ENCODE measurements at regions not wholly inside any gene's neighbourhood (a gene's known extent, or its start where the extent isn't known, plus 50 kb on each side); places are given as distances from the start of the nearest gene placed in this dataset.

- CTCF ChIA-PET: no interaction called here
- no TSS peak for BruUV-seq (replicated peaks)
Measured at GRCh38 chr5:125142458-125142857, 396.0 kb upstream of the ZNF608 start.

GRCh38 chr5:125143011-125143410 lies 396.6 kb upstream of the ZNF608 start:
- CTCF ChIA-PET: no interaction called here
- Mint-ChIP-seq H3K4me1 (ENCODE audit: low read depth, unreplicated experiment) (no peaks in the 10 kb centered on the region), H3K9me3 (ENCODE audit: low read depth, unreplicated experiment) (peaks cover 3% of the 10 kb centered on the region), H3K36me3 (ENCODE audit: insufficient read depth, unreplicated experiment) (no peaks in the 10 kb centered on the region), H3K27me3 (ENCODE audit: unreplicated experiment) (no peaks in the 10 kb centered on the region), H3K4me3 (ENCODE audit: low read depth, unreplicated experiment) (no peak overlapping the region), H3K27ac (ENCODE audit: unreplicated experiment) (no peak overlapping the region)
- BruUV-seq (replicated peaks): no TSS peak
- intact Hi-C loops (cut with micrococcal nuclease; ENCODE audit: unreplicated experiment): no loop called here
- TF ChIP-seq, protein P1, sequence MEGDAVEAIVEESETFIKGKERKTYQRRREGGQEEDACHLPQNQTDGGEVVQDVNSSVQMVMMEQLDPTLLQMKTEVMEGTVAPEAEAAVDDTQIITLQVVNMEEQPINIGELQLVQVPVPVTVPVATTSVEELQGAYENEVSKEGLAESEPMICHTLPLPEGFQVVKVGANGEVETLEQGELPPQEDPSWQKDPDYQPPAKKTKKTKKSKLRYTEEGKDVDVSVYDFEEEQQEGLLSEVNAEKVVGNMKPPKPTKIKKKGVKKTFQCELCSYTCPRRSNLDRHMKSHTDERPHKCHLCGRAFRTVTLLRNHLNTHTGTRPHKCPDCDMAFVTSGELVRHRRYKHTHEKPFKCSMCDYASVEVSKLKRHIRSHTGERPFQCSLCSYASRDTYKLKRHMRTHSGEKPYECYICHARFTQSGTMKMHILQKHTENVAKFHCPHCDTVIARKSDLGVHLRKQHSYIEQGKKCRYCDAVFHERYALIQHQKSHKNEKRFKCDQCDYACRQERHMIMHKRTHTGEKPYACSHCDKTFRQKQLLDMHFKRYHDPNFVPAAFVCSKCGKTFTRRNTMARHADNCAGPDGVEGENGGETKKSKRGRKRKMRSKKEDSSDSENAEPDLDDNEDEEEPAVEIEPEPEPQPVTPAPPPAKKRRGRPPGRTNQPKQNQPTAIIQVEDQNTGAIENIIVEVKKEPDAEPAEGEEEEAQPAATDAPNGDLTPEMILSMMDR (IDR thresholded peaks at IDR 0.05; ENCODE audit: unreplicated experiment): no peak
- no peak for DNase-seq

More at GRCh38 chr5:125142458-125142857, 396.0 kb upstream of the ZNF608 start:
- TF ChIP-seq, protein P1 (IDR thresholded peaks at IDR 0.05; ENCODE audit: unreplicated experiment): no peak
- intact Hi-C loops (cut with micrococcal nuclease; ENCODE audit: unreplicated experiment): no loop called here
- Mint-ChIP-seq H3K4me3 (ENCODE audit: low read depth, unreplicated experiment) (no peak overlapping the region), H3K27me3 (ENCODE audit: unreplicated experiment) (no peaks in the 10 kb centered on the region), H3K9me3 (ENCODE audit: low read depth, unreplicated experiment) (peaks cover 3% of the 10 kb centered on the region), H3K27ac (ENCODE audit: unreplicated experiment) (no peak overlapping the region), H3K36me3 (ENCODE audit: insufficient read depth, unreplicated experiment) (no peaks in the 10 kb centered on the region), H3K4me1 (ENCODE audit: low read depth, unreplicated experiment) (no peaks in the 10 kb centered on the region)
- no peak for DNase-seq

GRCh38 chr5:125148076-125148475 lies 401.6 kb upstream of the ZNF608 start:
- no peak overlapping the region for H3K27ac Mint-ChIP-seq (ENCODE audit: unreplicated experiment)
- TF ChIP-seq, protein P1 (IDR thresholded peaks at IDR 0.05; ENCODE audit: unreplicated experiment): no peak
- intact Hi-C loops (cut with micrococcal nuclease; ENCODE audit: unreplicated experiment): no loop called here
- no peak for DNase-seq
- H3K27me3 Mint-ChIP-seq (ENCODE audit: unreplicated experiment): no peaks in the 10 kb centered on the region
- no TSS peak for BruUV-seq (replicated peaks)
- H3K4me3 Mint-ChIP-seq (ENCODE audit: low read depth, unreplicated experiment): no peak overlapping the region
- no peaks in the 10 kb centered on the region for H3K36me3 Mint-ChIP-seq (ENCODE audit: insufficient read depth, unreplicated experiment)
- CTCF ChIA-PET: no interaction called here
- no peaks in the 10 kb centered on the region for H3K4me1 Mint-ChIP-seq (ENCODE audit: low read depth, unreplicated experiment)
- H3K9me3 Mint-ChIP-seq (ENCODE audit: low read depth, unreplicated experiment): no peaks in the 10 kb centered on the region

DNA sequence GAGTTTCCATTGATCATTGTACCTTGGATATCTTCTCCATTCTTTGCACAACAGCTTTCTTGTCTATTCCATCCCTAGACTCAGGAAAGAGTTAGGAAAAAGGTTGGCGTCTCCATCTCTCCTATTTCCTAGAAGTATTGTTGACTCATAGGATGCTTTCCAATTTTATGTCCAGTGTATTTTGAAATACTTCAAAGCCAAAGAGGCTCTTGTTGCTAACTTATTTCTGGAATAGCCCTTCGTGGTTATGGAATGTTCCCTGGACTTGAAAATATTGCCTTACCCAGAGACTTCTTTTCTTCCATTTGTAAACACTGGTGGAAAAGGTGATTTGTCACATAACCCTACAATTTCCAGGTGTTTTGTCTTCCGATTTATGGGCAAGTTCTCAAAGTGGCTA lies 402.3 kb upstream of the ZNF608 start:
- no peak for DNase-seq

More for the DNA sequence above, 402.3 kb upstream of the ZNF608 start:
- Mint-ChIP-seq H3K27ac (ENCODE audit: unreplicated experiment) (no peak overlapping the region), H3K9me3 (ENCODE audit: low read depth, unreplicated experiment) (no peaks in the 10 kb centered on the region), H3K4me3 (ENCODE audit: low read depth, unreplicated experiment) (no peak overlapping the region), H3K27me3 (ENCODE audit: unreplicated experiment) (no peaks in the 10 kb centered on the region), H3K4me1 (ENCODE audit: low read depth, unreplicated experiment) (no peaks in the 10 kb centered on the region), H3K36me3 (ENCODE audit: insufficient read depth, unreplicated experiment) (no peaks in the 10 kb centered on the region)
- TF ChIP-seq, protein P1 (IDR thresholded peaks at IDR 0.05; ENCODE audit: unreplicated experiment): no peak
- intact Hi-C loops (cut with micrococcal nuclease; ENCODE audit: unreplicated experiment): no loop called here
- no TSS peak for BruUV-seq (replicated peaks)
- CTCF ChIA-PET: no interaction called here
